PC-3 (cell line): ENCODE measurements at regions not wholly inside any gene's neighbourhood (a gene's known extent, or its start where the extent isn't known, plus 50 kb on each side); places are given as distances from the start of the nearest gene placed in this dataset.

Experiments
- ATAC-seq: fragments of 200-7000 bp; cut with Tn5 transposase; 2 replicates; pipeline ENCODE4 v1.9.1; 2020; ENCODE audit warnings: mild to moderate bottlenecking, moderate library complexity
- BruUV-seq: library from RNA; stranded (reverse); fragments of 400-500 nt; replicated peaks from 2 replicates; lab custom pipeline; 2021; lab: Mats Ljungman, UMichigan
- CTCF ChIA-PET: fragments of 300-600 bp; sonication (Branson Sonifier 250); formaldehyde crosslinking; loops from one replicate; lab custom pipeline; 2022; ENCODE audit warnings: antibody characterized with exemption; lab: Charles Lee
- POLR2A ChIA-PET: fragments of 300-600 bp; sonication (Branson Sonifier 250); formaldehyde crosslinking; loops from one replicate; lab custom pipeline; 2022; ENCODE audit warnings: antibody characterized with exemption; ENCODE audit not compliant: unreplicated experiment; lab: Charles Lee
- DNase-seq: peaks from one replicate; pipeline ENCODE4 v3.0.0-alpha.2; 2015
- H2AFZ ChIP-seq: fragments of 300-600 bp; sonication (generic); 2 replicates; pipeline ENCODE4 v1.6.0; 2016; ENCODE audit warnings: antibody characterized with exemption, low read length
- H3F3A ChIP-seq: fragments of 300-600 bp; sonication (generic); one replicate; pipeline ENCODE4 v1.6.0; 2017; ENCODE audit warnings: antibody characterized with exemption, low read length, control low read depth, mild to moderate bottlenecking; ENCODE audit not compliant: unreplicated experiment
- H3K27ac ChIP-seq: fragments of 300-600 bp; sonication (generic); 2 replicates; pipeline ENCODE4 v1.5.1; 2016; ENCODE audit warnings: mild to moderate bottlenecking, low read length
- H3K27me3 ChIP-seq: fragments of 300-600 bp; sonication (generic); 2 replicates; pipeline ENCODE4 v1.6.1; 2016; ENCODE audit warnings: low read length, mixed read lengths
- H3K36me3 ChIP-seq: fragments of 300-600 bp; sonication (generic); 2 replicates; pipeline ENCODE4 v1.6.1; 2016; ENCODE audit warnings: low read depth, mixed run types, low read length, mixed read lengths
- H3K4me1 ChIP-seq: fragments of 300-600 bp; sonication (generic); 2 replicates; pipeline ENCODE4 v1.5.1; 2016; ENCODE audit warnings: low read length; ENCODE audit not compliant: insufficient read depth
- H3K4me2 ChIP-seq: fragments of 300-600 bp; sonication (generic); 2 replicates; pipeline ENCODE4 v1.6.0; 2016; ENCODE audit warnings: low read length
- H3K4me3 ChIP-seq: fragments of 300-600 bp; sonication (generic); 2 replicates; pipeline ENCODE4 v1.5.1; 2016; ENCODE audit warnings: mild to moderate bottlenecking, low read length, mixed read lengths
- H3K79me2 ChIP-seq: fragments of 300-600 bp; sonication (generic); 2 replicates; pipeline ENCODE4 v1.6.1; 2017; ENCODE audit warnings: low read length, mixed read lengths
- H3K9ac ChIP-seq: fragments of 300-600 bp; sonication (generic); 2 replicates; pipeline ENCODE4 v1.6.0; 2016; ENCODE audit warnings: mild to moderate bottlenecking, low read length
- H3K9me2 ChIP-seq: fragments of 300-600 bp; sonication (generic); replicated peaks from 2 replicates; pipeline ENCODE4 v1.6.1; 2016; ENCODE audit warnings: mixed run types, low read length, mixed read lengths
- H3K9me3 ChIP-seq: fragments of 300-600 bp; sonication (generic); 2 replicates; pipeline ENCODE4 v1.6.1; 2016; ENCODE audit warnings: low read length, mixed read lengths
- H4K20me1 ChIP-seq: fragments of 300-600 bp; sonication (generic); 2 replicates; pipeline ENCODE4 v1.6.1; 2016; ENCODE audit warnings: low read length, mixed read lengths
- CTCF ChIP-seq: fragments of 300-600 bp; sonication (generic); conservative IDR thresholded peaks from 2 replicates; pipeline ENCODE4 v1.5.1; 2017; ENCODE audit warnings: antibody characterized with exemption, low read depth, mild to moderate bottlenecking, low read length
- EZH2 ChIP-seq: fragments of 300-600 bp; sonication (generic); IDR thresholded peaks from one replicate; pipeline ENCODE4 v1.6.1; 2017; ENCODE audit warnings: antibody characterized with exemption, mild to moderate bottlenecking, low read length; ENCODE audit not compliant: unreplicated experiment
- EZH2phosphoT487 ChIP-seq: fragments of 300-600 bp; sonication (generic); IDR thresholded peaks from 2 replicates; pipeline ENCODE4 v1.6.1; 2018; ENCODE audit warnings: mild to moderate bottlenecking, antibody characterized with exemption, low read length, borderline replicate concordance
- intact Hi-C: fragments of 100-400 bp; cut with micrococcal nuclease; formaldehyde crosslinking; loops from 2 replicates; pipeline ENCODE4 v1.9.0; 2023

- no peak for ATAC-seq
- Histone ChIP-seq H3K4me1 (peaks cover 28% of the 10 kb centered on the region), H3K4me3 (no peak overlapping the region), H3K27ac (no peak overlapping the region), H3F3A (peaks cover 6% of the 10 kb centered on the region), H3K27me3 (no peaks in the 10 kb centered on the region), H4K20me1 (no peaks in the 10 kb centered on the region), H3K79me2 (no peaks in the 10 kb centered on the region), H2AFZ (no peak overlapping the region), H3K36me3 (peaks cover 5% of the 10 kb centered on the region; the same call in 1 of the 2 replicates), H3K9me3 (0 out of 2 replicates have a peak, but pooled peaks cover 6% of the 10 kb centered on the region), H3K4me2 (no peak overlapping the region), H3K9ac (no peak overlapping the region), H3K9me2 (no peaks in the 10 kb centered on the region)
- intact Hi-C loops, result no loop called here
- ChIA-PET CTCF (no interaction called here), POLR2A (no interaction called here)
- TF ChIP-seq EZH2phosphoT487 (no peak), CTCF (no peak), EZH2 (no peak)
- no peak for DNase-seq
- BruUV-seq, result no TSS peak
Observed at GRCh38 chr11:22461626-22462025, 123.4 kb downstream of the SLC17A6 start.

GRCh38 chr11:22460181-22460580 lies 122.0 kb downstream of the SLC17A6 start:
- ChIA-PET POLR2A (no interaction called here), CTCF (no interaction called here)
- intact Hi-C loops, result no loop called here
- no peak overlapping the region; the same call in 1 of the 2 replicates for H3K4me3 ChIP-seq
- DNase-seq (no peak), ATAC-seq (no peak)
- no peak overlapping the region for H3K27ac ChIP-seq
- 0 out of 2 replicates have a peak, but pooled peaks cover 6% of the 10 kb centered on the region for H3K9me3 ChIP-seq
- no TSS peak for BruUV-seq
- peaks cover 6% of the 10 kb centered on the region for H3F3A ChIP-seq
- no peak overlapping the region for H2AFZ ChIP-seq
- H3K27me3 ChIP-seq, result no peaks in the 10 kb centered on the region
- TF ChIP-seq CTCF, result no peak
- TF ChIP-seq EZH2phosphoT487, result no peak
- TF ChIP-seq EZH2, result no peak
- H3K9me2 ChIP-seq, result no peaks in the 10 kb centered on the region
- H3K9ac ChIP-seq, result no peak overlapping the region
- peaks cover 5% of the 10 kb centered on the region; the same call in 1 of the 2 replicates for H3K36me3 ChIP-seq
- peaks cover 36% of the 10 kb centered on the region for H3K4me1 ChIP-seq
- no peaks in the 10 kb centered on the region for H4K20me1 ChIP-seq
- H3K79me2 ChIP-seq, result no peaks in the 10 kb centered on the region
- no peak overlapping the region for H3K4me2 ChIP-seq

- Histone ChIP-seq H3K27ac (peak overlapping the region; percentile 71), H3K4me1 (peaks cover 36% of the 10 kb centered on the region), H4K20me1 (no peaks in the 10 kb centered on the region), H3K9me3 (0 out of 2 replicates have a peak, but pooled peaks cover 6% of the 10 kb centered on the region), H3K27me3 (no peaks in the 10 kb centered on the region), H3K36me3 (peaks cover 5% of the 10 kb centered on the region; the same call in 1 of the 2 replicates), H3K79me2 (no peaks in the 10 kb centered on the region), H3K4me2 (peak overlapping the region; percentile 9; the same call in 1 of the 2 replicates), H3K4me3 (no peak overlapping the region), H3K9ac (no peak overlapping the region; the same call in 1 of the 2 replicates), H2AFZ (peak overlapping the region; percentile 47; the same call in 1 of the 2 replicates), H3K9me2 (no peaks in the 10 kb centered on the region), H3F3A (peaks cover 6% of the 10 kb centered on the region)
- ChIA-PET CTCF (no interaction called here), POLR2A (no interaction called here)
- intact Hi-C loops, result no loop called here
- TF ChIP-seq EZH2, result no peak
- TF ChIP-seq CTCF, result no peak
- TF ChIP-seq EZH2phosphoT487, result no peak
- peak; percentile 80 for DNase-seq
- ATAC-seq, result peak; percentile 63
- no TSS peak for BruUV-seq
Observed at GRCh38 chr11:22459048-22459447, 120.9 kb downstream of the SLC17A6 start.
